HFFc6 (cell line): ENCODE measurements at regions not wholly inside any gene's neighbourhood (a gene's known extent, or its start where the extent isn't known, plus 50 kb on each side); places are given as distances from the start of the nearest gene placed in this dataset.

ENCODE experiments used
- DNase-seq: peaks from one replicate; pipeline ENCODE4 v3.0.0-alpha.2; 2018
- H3K27ac Mint-ChIP-seq: 2 replicates; pipeline ENCODE4 v1.8.0; 2020; ENCODE audit warnings: mild to moderate bottlenecking, mixed read lengths
- H3K27me3 Mint-ChIP-seq: 2 replicates; pipeline ENCODE4 v1.8.0; 2021; ENCODE audit warnings: mild to moderate bottlenecking, moderate library complexity, mixed read lengths; ENCODE audit not compliant: insufficient read depth
- H3K36me3 Mint-ChIP-seq: 2 replicates; pipeline ENCODE4 v1.8.0; 2021; ENCODE audit warnings: low read depth, mixed read lengths
- H3K4me1 Mint-ChIP-seq: 2 replicates; pipeline ENCODE4 v1.8.0; 2020; ENCODE audit warnings: low read depth, mixed read lengths
- H3K4me3 Mint-ChIP-seq: 2 replicates; pipeline ENCODE4 v1.8.0; 2020; ENCODE audit warnings: mild to moderate bottlenecking, moderate library complexity, mixed read lengths
- H3K9me3 Mint-ChIP-seq: 2 replicates; pipeline ENCODE4 v1.8.0; 2020; ENCODE audit warnings: mild to moderate bottlenecking, mixed read lengths
- TF ChIP-seq, protein P1 (sequence below): fragments of 200-600 bp; sonication (generic); IDR thresholded peaks from 2 replicates; pipeline ENCODE4 v1.5.0; 2021; ENCODE audit warnings: antibody characterized with exemption, mild to moderate bottlenecking

- no peak overlapping the region for H3K27ac Mint-ChIP-seq
- no peaks in the 10 kb centered on the region for H3K9me3 Mint-ChIP-seq
- H3K36me3 Mint-ChIP-seq, result no peaks in the 10 kb centered on the region
- no peak overlapping the region for H3K4me3 Mint-ChIP-seq
- peaks cover 2% of the 10 kb centered on the region; the same call in 1 of the 2 replicates for H3K27me3 Mint-ChIP-seq
- H3K4me1 Mint-ChIP-seq, result no peaks in the 10 kb centered on the region
- TF ChIP-seq, protein P1, sequence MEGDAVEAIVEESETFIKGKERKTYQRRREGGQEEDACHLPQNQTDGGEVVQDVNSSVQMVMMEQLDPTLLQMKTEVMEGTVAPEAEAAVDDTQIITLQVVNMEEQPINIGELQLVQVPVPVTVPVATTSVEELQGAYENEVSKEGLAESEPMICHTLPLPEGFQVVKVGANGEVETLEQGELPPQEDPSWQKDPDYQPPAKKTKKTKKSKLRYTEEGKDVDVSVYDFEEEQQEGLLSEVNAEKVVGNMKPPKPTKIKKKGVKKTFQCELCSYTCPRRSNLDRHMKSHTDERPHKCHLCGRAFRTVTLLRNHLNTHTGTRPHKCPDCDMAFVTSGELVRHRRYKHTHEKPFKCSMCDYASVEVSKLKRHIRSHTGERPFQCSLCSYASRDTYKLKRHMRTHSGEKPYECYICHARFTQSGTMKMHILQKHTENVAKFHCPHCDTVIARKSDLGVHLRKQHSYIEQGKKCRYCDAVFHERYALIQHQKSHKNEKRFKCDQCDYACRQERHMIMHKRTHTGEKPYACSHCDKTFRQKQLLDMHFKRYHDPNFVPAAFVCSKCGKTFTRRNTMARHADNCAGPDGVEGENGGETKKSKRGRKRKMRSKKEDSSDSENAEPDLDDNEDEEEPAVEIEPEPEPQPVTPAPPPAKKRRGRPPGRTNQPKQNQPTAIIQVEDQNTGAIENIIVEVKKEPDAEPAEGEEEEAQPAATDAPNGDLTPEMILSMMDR, result no peak
- DNase-seq, result no peak
Measured at GRCh38 chr6:104521176-104521575, 338.5 kb downstream of the HACE1 start.

GRCh38 chr6:104519566-104519965 lies 340.2 kb downstream of the HACE1 start:
- no peak for DNase-seq
- no peak overlapping the region for H3K27ac Mint-ChIP-seq
- no peak overlapping the region for H3K4me3 Mint-ChIP-seq
- no peaks in the 10 kb centered on the region for H3K9me3 Mint-ChIP-seq
- no peaks in the 10 kb centered on the region for H3K36me3 Mint-ChIP-seq
- peaks cover 2% of the 10 kb centered on the region; the same call in 1 of the 2 replicates for H3K27me3 Mint-ChIP-seq
- no peaks in the 10 kb centered on the region for H3K4me1 Mint-ChIP-seq
- TF ChIP-seq, protein P1, result no peak

- Mint-ChIP-seq H3K36me3 (no peaks in the 10 kb centered on the region), H3K27me3 (peaks cover 2% of the 10 kb centered on the region; the same call in 1 of the 2 replicates), H3K27ac (no peak overlapping the region), H3K9me3 (no peaks in the 10 kb centered on the region; the same call in 1 of the 2 replicates), H3K4me1 (no peaks in the 10 kb centered on the region), H3K4me3 (no peak overlapping the region)
- no peak for DNase-seq
- TF ChIP-seq, protein P1, result no peak
Measured at GRCh38 chr6:104509355-104509754, 350.4 kb downstream of the HACE1 start.

DNA sequence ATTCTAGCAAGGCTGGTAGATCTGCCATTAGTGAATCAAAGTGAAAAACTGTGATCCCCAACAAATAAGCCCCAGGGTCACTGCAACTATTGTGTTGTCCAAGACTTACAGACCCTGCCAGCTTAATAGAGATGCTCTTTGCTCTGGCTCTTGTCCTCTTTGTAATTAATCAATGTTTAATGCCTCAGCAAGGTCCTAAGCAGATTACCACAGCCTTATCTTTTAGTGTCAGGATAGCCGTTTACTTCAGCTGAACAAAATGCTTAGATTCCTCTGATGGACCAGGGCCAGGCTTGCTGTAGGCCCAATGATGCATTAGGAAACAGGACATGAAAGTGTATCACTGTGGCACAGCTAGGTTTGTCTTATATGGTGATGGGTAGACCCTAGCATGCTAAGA lies 353.3 kb downstream of the HACE1 start:
- Mint-ChIP-seq H3K4me3 (no peak overlapping the region), H3K9me3 (peaks cover 11% of the 10 kb centered on the region), H3K27ac (no peak overlapping the region), H3K36me3 (no peaks in the 10 kb centered on the region), H3K27me3 (peaks cover 2% of the 10 kb centered on the region; the same call in 1 of the 2 replicates), H3K4me1 (no peaks in the 10 kb centered on the region)
- TF ChIP-seq, protein P1, result no peak
- no peak for DNase-seq

DNA sequence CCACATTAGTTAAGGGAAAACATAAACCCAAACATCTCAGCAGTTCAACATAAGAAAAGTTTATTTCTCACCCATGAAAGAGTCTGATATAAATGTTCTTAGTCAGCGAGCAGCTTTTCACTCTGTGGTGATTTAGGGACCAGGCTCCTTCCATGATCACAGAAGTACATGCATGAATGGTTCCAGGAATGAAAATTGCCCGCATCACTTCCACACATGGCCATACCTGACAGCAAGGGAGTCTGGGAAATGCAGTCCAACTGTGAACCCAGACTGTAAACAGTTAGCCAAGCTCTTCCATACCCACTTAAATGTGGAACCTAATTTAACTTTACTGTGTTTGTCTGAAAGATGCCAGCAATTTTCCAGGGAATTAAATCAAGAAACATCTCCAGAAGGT lies 353.9 kb downstream of the HACE1 start:
- no peaks in the 10 kb centered on the region for H3K36me3 Mint-ChIP-seq
- H3K27me3 Mint-ChIP-seq, result peaks cover 2% of the 10 kb centered on the region; the same call in 1 of the 2 replicates
- H3K4me3 Mint-ChIP-seq, result no peak overlapping the region
- TF ChIP-seq, protein P1, result no peak
- no peaks in the 10 kb centered on the region for H3K4me1 Mint-ChIP-seq
- H3K9me3 Mint-ChIP-seq, result peaks cover 11% of the 10 kb centered on the region
- H3K27ac Mint-ChIP-seq, result no peak overlapping the region
- DNase-seq, result no peak

- TF ChIP-seq, protein P1, result no peak
Measured at GRCh38 chr6:104500265-104500664, 359.5 kb downstream of the HACE1 start.

More at GRCh38 chr6:104500265-104500664, 359.5 kb downstream of the HACE1 start:
- Mint-ChIP-seq H3K4me1 (no peaks in the 10 kb centered on the region), H3K36me3 (no peaks in the 10 kb centered on the region), H3K27me3 (no peaks in the 10 kb centered on the region), H3K4me3 (no peak overlapping the region), H3K9me3 (peaks cover 25% of the 10 kb centered on the region), H3K27ac (no peak overlapping the region)
- no peak for DNase-seq
